Activated T-helper 17 cell treated with anti-CD3 and anti-CD28 coated beads, Interleukin-2, amount 50 U/mL, for 72 hours (primary cell): ENCODE measurements at regions not wholly inside any gene's neighbourhood (a gene's known extent, or its start where the extent isn't known, plus 50 kb on each side); places are given as distances from the start of the nearest gene placed in this dataset.
"Not testable (repeated sequence)": the region's sequence is repeated elsewhere in the genome, so short reads cannot be mapped to it uniquely, and the experiment has no call there.

Source experiments
- ATAC-seq: fragments of 150-1000 bp; cut with Tn5 transposase; replicated peaks from 2 replicates; pipeline ENCODE4 v1.10.0; 2021; ENCODE audit warnings: mild to moderate bottlenecking, moderate library complexity
- H3K27ac Mint-ChIP-seq: one replicate; pipeline ENCODE4 v1.8.0; 2022; ENCODE audit warnings: mixed read lengths
- H3K27me3 Mint-ChIP-seq: one replicate; pipeline ENCODE4 v1.8.0; 2022; ENCODE audit warnings: mixed read lengths
- H3K36me3 Mint-ChIP-seq: one replicate; pipeline ENCODE4 v1.8.0; 2022; ENCODE audit warnings: low read depth, mild to moderate bottlenecking, mixed read lengths
- H3K4me1 Mint-ChIP-seq: one replicate; pipeline ENCODE4 v1.8.0; 2022; ENCODE audit warnings: mixed read lengths
- H3K4me3 Mint-ChIP-seq: one replicate; pipeline ENCODE4 v1.8.0; 2022; ENCODE audit warnings: mild to moderate bottlenecking, mixed read lengths
- H3K9me3 Mint-ChIP-seq: one replicate; pipeline ENCODE4 v1.8.0; 2022; ENCODE audit warnings: mixed read lengths

DNA sequence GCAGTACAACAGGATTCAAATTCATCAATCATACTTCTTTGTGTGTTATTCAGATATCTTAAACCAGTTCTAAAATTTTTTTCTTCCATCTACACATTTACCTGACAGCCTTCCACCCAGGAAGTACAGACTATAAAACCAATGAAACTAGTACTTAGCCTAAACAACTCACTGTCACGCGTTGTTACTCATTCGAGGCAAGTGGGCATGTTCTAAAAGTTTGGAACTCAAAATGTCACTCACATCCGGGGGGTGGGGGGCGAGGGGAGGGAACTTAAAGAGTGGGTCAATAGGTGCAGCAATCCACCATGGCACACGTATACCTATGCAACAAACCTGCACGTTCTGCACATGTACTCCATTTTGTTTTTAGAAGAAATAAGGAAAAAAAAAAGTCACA lies 90.4 kb upstream of the PLEKHM1 start:
- no peak for ATAC-seq
- Mint-ChIP-seq H3K36me3 (peaks cover 52% of the 10 kb centered on the region), H3K4me1 (peaks cover 26% of the 10 kb centered on the region), H3K4me3 (no peak overlapping the region), H3K27ac (no peak overlapping the region), H3K27me3 (no peaks in the 10 kb centered on the region), H3K9me3 (no peaks in the 10 kb centered on the region)

DNA sequence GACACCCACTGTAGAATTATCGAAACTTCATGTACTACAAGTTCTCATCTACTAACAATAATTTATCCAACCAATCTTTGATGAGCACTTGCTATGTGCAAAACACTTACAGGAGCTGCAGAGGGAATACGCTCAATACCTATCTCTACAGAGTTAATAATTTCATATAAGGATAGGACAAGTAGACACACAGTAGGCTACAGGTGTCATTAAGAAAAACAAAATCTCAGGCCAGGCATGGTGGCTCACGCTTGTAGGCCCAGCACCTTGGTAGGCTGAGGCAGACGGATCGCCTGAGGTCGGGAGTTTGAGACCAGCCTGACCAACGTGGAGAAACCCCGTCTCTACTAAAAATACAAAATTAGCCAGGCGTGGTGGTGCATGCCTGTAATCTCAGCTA lies 91.3 kb upstream of the PLEKHM1 start:
- Mint-ChIP-seq H3K36me3 (peaks cover 44% of the 10 kb centered on the region), H3K4me3 (peak overlapping the region; percentile 91), H3K27me3 (no peaks in the 10 kb centered on the region), H3K27ac (no peak overlapping the region), H3K4me1 (peaks cover 21% of the 10 kb centered on the region), H3K9me3 (no peaks in the 10 kb centered on the region)
- no peak for ATAC-seq

DNA sequence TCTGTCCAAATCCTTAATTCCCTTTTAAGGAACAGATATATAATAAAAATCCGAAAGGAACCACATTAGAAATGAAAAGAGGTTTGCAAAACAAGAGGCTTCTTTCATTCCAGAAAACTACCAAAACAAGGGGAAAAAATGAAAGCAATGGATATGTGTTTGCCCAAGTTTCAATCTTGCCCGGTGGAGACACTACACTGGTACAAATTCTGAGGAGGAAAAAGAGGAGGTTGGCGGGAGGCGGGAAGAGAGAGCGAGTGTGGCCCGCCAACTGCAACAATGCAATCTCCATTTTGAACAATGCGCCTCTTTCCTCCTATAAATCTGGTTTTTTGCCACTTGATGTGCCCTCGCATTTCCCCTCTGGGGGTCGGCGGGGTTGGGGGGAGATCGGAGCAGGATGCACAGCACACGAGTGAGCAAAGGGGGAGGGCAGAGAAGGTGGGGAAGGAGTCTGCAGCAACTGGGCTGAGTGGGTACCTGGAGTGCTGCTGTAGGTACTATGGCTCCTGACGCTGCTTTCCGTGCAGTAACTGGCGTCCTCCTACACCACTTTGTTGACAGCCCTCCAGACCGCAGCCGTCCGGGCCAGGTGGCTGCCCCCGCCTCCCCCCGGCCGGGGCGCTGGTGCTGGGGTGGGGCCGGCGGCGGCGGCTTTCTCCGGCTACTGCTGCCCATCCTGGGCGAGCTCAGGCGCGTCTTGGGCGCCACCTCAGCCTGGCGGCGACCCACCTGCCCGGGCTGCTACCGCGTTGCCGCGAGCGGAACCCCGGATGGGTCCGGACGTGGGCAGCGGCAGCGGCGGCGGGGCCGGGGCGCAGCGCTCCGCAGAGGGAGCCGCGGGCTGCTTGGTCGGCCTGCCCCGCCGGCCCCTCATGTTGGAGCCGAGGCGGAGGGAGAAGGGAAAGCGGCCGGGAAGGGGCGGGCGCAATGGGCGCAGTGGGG lies 93.8 kb upstream of the PLEKHM1 start:
- peak; percentile 60 for ATAC-seq
- Mint-ChIP-seq H3K9me3 (no peaks in the 10 kb centered on the region), H3K27ac (peak overlapping the region; percentile 90), H3K27me3 (no peaks in the 10 kb centered on the region), H3K36me3 (peaks cover 33% of the 10 kb centered on the region), H3K4me3 (peak overlapping the region; percentile 91), H3K4me1 (peaks cover 14% of the 10 kb centered on the region)

DNA sequence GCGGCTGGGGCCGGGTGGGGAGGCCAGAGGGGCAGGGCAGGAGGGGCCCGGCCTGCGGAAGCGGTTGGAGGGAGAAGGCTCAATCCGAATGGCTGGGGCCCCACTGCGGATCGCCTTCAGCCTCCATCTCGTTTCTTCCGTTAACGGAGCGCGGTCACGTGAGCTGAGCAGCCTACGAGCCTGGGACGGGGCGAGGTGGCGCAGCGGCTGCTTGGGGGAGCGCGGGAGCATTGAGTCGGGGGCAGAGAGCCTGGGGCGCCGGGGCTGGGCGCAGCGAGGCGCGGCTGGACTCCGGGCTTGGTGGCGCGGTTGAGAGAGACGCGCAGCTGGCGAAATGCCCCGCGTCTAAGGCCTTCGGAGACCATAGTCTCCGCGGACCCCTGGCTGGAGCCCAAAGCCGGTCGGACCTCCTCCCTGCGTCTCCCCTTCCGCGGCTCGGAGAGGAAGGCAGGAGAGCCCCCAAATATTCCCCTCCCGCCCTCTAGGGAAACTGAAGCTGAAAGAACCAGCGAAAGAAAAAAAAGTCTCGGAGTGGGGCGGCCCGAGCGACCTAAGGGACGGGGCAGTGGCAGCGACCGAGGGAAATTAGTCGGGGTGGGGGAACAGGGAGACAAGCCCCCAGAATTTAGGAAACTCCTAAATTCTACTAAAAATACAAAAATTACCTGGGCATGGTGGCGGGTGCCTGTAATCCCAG lies 94.7 kb upstream of the PLEKHM1 start:
- peak; percentile 82 for ATAC-seq
- H3K4me1 Mint-ChIP-seq, H3K27me3 Mint-ChIP-seq, H3K9me3 Mint-ChIP-seq: not testable (repeated sequence)
- peak overlapping the region; percentile 90 for H3K27ac Mint-ChIP-seq
- H3K36me3 Mint-ChIP-seq = peaks cover 33% of the 10 kb centered on the region
- peak overlapping the region; percentile 91 for H3K4me3 Mint-ChIP-seq

DNA sequence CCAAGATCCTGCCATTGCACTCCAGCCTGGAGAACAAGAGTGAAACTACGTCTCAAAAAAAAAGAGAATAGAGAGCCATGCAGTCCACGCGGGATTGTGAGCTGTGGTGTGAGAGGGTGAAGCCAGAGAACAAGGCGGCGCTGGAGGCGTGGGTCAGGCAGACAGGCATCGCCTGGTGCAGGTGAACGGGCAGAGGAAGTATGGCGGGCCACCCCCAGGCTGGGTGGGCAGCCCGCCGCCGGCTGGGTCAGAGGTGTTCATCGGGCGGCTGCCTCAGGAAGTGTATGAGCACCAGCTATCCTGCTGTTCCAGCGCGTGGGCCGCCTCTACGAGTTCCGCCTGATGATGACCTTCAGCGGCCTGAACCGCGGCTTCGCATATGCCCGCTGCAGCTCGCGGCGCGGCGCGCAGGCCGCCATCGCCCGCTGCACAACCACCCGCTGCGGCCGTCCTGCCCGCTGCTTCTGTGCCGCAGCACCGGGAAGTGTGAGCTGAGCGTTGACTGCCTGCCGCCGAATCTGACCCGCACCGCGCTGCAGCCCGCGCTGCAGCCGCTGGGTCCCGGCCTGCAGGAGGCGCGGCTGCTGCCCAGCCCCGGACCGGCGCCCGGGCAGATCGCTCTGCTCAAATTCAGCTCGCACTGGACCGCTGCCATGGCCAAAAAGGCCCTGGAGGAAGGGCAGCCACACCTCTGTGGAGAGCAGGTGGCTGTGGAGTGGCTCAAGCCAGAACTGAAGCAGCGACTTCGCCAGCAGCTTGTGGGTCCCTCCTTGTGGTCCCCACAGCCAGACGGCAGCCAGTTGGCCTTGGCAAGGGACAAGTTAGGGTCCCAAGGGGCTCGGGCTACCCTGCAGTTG lies 95.5 kb upstream of the PLEKHM1 start:
- not testable (repeated sequence) for H3K27me3 Mint-ChIP-seq, H3K9me3 Mint-ChIP-seq, H3K4me1 Mint-ChIP-seq
- peak overlapping the region; percentile 90 for H3K27ac Mint-ChIP-seq
- peaks cover 29% of the 10 kb centered on the region for H3K36me3 Mint-ChIP-seq
- H3K4me3 Mint-ChIP-seq = peak overlapping the region; percentile 91
- peak; percentile 26 for ATAC-seq

DNA sequence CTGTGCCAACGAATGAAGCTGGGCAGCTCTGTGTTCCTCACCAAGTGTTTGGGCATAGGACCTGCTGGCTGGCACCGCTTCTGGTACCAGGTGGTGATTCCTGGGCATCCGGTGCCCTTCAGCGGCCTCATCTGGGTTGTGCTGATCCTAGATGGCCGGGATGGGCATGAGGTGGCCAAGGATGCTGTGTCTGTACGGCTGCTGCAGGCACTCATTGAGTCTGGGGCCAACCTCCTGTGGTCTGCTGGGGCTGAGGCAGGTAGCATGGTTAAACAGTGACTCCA lies 96.1 kb upstream of the PLEKHM1 start:
- H3K4me3 Mint-ChIP-seq, H3K27me3 Mint-ChIP-seq, ATAC-seq, H3K4me1 Mint-ChIP-seq, H3K27ac Mint-ChIP-seq, H3K9me3 Mint-ChIP-seq: not testable (repeated sequence)
- H3K36me3 Mint-ChIP-seq = peaks cover 23% of the 10 kb centered on the region

DNA sequence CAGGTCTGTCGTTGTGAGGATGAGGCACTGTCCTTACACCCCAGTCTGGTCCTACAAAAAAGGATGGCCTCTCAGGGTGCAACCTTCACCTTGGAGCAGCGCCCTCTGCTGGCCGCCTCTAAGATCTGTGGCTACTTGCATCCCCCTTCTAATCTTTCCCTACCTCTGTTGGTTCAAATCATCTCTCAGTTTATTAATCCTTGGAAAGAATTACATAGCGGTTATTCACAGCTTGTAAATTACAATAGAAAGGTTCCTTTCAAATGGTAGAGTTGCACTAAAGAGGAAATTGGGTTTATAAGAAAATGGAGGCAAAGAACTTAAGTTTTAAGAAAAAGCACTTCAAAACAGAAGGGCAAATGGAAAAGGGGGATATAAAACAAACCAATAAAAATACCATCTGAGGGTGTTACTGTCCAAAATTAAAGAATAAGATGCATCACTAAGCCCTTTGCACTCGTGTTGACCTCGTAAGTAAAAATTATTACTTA lies 102.0 kb upstream of the PLEKHM1 start:
- H3K27me3 Mint-ChIP-seq, H3K36me3 Mint-ChIP-seq, H3K27ac Mint-ChIP-seq, H3K4me3 Mint-ChIP-seq, H3K4me1 Mint-ChIP-seq, H3K9me3 Mint-ChIP-seq: not testable (repeated sequence)
- ATAC-seq = peak; percentile 99

DNA sequence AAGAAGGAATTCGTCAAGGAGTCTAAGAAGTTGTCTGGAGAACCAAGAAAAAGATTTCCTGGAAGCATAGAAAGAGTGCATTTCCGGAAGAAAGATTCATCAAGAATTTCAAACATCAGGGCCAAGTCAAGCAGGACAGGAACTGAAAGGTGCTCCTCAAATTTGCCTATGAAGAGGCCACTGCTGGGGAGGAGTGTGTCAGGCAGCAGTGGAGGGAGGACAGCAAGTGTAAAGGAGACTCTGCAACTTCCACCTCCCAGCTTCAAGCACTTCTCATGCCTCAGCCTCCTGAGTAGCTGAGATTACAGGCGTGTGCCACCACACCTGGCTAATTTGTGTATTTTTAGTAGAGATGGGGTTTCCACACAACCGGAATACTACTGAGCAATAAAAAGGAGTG lies 105.8 kb upstream of the PLEKHM1 start:
- not testable (repeated sequence) for H3K4me3 Mint-ChIP-seq, H3K27ac Mint-ChIP-seq, H3K4me1 Mint-ChIP-seq, ATAC-seq, H3K36me3 Mint-ChIP-seq, H3K9me3 Mint-ChIP-seq, H3K27me3 Mint-ChIP-seq

DNA sequence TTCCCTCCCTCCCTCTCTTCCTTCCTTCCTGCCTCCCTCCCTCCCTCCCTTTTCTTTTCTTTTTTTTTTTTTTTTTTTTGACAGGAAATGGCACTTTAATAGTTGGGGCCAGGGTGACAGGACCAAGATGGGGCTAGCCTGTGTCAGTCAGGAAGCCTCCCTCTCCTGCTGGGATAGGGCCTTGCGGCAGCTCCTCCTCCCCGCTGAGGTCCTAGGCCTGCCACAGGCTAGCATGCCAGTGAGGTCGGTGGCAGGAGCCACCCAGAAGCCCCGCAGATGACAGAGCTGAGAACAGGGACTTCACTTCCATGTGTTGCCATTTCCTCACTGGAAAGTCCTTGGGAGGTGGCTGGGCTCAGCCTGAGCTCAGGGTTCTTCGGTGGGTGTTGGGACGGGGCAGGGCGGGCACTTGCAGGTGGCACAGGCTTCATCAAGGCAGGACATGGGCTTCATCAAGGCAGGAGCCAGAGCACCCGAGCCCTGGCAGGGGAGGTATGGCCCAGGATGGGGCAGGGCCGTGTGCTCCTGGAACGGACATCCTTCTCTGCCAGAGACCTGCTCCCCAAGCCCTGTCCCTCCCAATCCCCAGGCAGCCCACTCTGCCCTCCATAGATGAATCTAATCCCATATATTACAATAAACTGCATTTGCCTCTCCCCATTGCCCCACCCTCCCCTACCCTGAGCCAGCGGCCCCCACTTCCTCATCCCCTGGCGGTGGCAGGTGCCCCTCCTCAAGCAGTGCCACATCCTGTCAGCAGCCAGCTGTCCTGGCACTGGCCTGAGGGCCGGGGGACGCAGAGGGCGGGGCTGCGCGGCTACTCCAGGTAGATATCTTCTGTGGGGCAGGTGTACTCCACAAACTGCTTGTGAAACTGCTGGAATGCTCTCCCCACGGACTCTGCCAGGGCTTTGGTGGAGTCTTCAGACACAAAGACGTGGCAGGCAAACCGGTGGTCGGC lies 109.8 kb upstream of the PLEKHM1 start:
- H3K27ac Mint-ChIP-seq, H3K9me3 Mint-ChIP-seq, H3K27me3 Mint-ChIP-seq, H3K4me3 Mint-ChIP-seq, H3K36me3 Mint-ChIP-seq, H3K4me1 Mint-ChIP-seq: not testable (repeated sequence)
- peak; percentile 61 for ATAC-seq

DNA sequence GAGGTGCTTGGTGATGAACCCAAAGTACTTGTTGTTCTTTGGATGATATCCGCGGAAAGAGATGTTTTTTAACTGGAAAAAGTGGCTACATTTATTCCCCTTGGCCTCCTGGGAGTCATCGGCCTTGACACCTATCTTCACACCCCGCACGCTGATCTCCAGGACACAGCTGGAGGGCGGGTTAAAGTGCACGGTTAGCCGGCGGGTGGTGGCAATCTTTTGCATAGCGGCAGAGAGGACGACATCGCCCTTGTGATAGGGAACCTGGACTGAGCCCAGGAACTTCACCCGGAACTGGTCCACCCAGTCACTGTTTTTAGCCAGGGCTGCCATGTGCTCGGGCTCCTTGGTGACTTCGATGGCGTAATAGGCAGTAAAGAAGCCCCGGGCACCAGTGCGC lies 110.5 kb upstream of the PLEKHM1 start:
- H3K4me1 Mint-ChIP-seq, H3K27me3 Mint-ChIP-seq, H3K9me3 Mint-ChIP-seq, H3K27ac Mint-ChIP-seq, ATAC-seq, H3K36me3 Mint-ChIP-seq, H3K4me3 Mint-ChIP-seq: not testable (repeated sequence)

DNA sequence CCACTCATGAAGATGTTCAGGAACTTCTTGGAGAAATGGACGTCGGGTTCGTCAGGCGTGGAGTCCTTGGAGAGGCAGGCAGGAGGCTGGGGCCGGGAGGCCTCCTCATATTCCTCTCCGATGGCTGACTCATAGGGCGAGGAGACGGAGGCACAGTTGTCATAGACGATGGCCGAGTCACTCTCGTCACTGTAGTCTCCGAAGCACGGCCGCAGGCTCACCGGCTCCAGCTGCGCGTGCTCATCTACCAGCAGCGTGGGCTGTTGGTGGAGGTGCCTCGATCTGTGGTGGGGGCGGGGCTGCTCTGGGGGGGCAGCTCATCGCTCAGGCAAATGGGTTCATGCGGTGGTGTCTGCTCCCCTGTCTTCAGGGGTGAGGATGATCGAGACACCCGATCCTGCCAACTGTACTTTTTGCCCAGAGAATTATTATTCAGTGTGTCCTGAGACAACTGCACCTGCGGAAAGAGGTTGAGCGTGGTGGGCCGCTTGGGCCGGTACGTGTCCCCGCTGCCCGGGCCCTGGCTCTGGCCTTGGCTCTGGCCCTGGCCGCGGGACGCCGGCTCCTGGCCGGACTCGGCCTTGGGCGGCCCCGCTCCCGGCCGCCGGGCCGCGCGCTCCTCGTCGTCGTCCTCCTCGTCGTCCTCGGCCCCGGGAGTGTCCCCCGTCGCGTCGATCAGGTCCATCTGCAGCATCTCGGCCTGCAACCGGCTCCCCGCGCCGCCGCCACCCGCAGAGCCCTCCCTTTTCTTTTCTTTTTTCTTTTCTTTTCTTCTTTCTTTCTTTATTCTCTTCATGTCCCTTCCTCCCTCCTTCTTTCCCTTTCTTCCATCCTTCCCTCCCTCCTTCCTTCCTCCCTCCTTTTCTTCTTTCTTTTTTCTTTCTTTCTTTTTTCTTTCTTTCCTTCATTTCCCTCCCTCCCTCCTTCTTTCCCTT lies 111.4 kb upstream of the PLEKHM1 start:
- H3K9me3 Mint-ChIP-seq, ATAC-seq, H3K27ac Mint-ChIP-seq, H3K4me3 Mint-ChIP-seq, H3K27me3 Mint-ChIP-seq, H3K4me1 Mint-ChIP-seq, H3K36me3 Mint-ChIP-seq: not testable (repeated sequence)

DNA sequence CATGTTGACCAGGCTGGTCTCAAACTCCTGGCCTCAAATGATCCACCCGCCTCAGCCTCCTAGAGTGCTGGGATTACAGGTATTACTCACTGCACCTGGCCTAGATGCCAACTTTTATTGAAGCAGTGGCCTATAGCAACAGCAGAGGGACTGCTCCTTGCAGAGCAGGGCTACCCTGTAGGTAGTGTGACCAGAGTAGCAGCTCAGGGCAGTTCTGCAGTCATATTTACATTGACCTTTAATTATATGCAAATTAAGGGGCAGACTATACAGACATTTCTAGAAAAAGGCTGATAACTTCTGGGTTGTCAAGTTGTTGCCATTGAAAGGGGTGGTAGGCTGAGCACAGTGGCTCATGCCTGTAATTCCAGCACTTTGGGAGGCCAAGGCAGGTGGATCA lies 115.2 kb upstream of the PLEKHM1 start:
- not testable (repeated sequence) for H3K27ac Mint-ChIP-seq, H3K36me3 Mint-ChIP-seq, ATAC-seq, H3K27me3 Mint-ChIP-seq, H3K4me3 Mint-ChIP-seq, H3K4me1 Mint-ChIP-seq, H3K9me3 Mint-ChIP-seq

DNA sequence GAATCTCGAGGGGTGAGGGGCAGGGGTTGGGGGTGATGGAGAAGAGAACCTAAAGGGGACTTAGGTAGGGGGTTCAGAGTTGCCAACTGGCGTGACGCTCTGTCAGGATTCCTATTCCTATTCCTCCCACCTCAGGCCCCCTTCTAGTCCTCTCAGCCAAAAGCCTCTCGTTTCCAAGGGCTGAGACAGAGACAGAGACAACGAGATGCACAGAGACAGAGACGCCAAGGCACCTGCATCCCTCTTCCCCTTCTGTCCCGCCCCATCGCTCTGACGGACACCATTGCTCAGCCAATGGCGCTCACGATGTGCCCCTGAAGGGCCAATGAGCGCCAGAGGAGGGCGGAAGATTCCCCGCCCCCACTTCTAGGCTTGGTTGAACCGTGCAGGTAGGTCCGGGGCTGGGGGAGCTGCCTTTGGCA lies 129.5 kb upstream of the PLEKHM1 start:
- not testable (repeated sequence) for H3K27me3 Mint-ChIP-seq, H3K4me1 Mint-ChIP-seq, H3K9me3 Mint-ChIP-seq
- Mint-ChIP-seq H3K27ac (peak overlapping the region; percentile 68), H3K36me3 (peaks cover 11% of the 10 kb centered on the region), H3K4me3 (peak overlapping the region; percentile 87)
- peak; percentile 99 for ATAC-seq
